H1 (cell line): ENCODE measurements at regions not wholly inside any gene's neighbourhood (a gene's known extent, or its start where the extent isn't known, plus 50 kb on each side); places are given as distances from the start of the nearest gene placed in this dataset.

Source experiments
- TF ChIP-seq, protein P1 (sequence below), 3 experiments: IDR thresholded peaks; 1 replicate in 2 of 3; 2 replicates in 1 of 3; pipeline versions ENCODE4 v1.5.1 to v1.6.1; 2011; ENCODE audit warnings: low read length in 3 of 3, mild to moderate bottlenecking in 3 of 3, inconsistent platforms in 2 of 3, low read depth in 1 of 3, moderate library complexity in 1 of 3; ENCODE audit not compliant: insufficient read depth in 1 of 3; ENCODE audit errors: control extremely low read depth in 1 of 3
- TF ChIP-seq, protein P2 (sequence below): IDR thresholded peaks from 2 replicates; pipeline ENCODE4 v1.6.1; 2011; ENCODE audit warnings: low read depth, mild to moderate bottlenecking, low read length; ENCODE audit not compliant: insufficient read depth

DNA sequence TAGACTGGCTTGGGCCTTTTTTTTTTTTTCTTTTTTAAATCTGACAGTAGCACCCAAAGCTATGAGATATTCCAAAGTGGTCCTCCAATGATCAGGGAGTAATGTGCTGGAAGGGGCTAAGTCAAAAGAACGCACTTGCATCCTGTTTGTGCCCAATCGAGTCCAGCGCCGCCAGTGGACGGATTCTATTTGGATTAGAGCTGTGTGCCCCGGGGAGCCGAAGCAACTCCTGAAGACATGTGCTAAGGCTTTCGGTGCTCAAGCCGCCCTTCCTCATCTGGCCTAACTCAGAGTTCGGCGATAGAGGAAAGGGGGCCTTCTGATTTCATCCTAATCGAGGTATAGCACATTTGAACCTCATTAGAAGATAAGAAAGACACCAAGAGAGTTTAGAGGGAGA is 147.8 kb upstream of the NECTIN1 start (continued):
- TF ChIP-seq, protein P1, sequence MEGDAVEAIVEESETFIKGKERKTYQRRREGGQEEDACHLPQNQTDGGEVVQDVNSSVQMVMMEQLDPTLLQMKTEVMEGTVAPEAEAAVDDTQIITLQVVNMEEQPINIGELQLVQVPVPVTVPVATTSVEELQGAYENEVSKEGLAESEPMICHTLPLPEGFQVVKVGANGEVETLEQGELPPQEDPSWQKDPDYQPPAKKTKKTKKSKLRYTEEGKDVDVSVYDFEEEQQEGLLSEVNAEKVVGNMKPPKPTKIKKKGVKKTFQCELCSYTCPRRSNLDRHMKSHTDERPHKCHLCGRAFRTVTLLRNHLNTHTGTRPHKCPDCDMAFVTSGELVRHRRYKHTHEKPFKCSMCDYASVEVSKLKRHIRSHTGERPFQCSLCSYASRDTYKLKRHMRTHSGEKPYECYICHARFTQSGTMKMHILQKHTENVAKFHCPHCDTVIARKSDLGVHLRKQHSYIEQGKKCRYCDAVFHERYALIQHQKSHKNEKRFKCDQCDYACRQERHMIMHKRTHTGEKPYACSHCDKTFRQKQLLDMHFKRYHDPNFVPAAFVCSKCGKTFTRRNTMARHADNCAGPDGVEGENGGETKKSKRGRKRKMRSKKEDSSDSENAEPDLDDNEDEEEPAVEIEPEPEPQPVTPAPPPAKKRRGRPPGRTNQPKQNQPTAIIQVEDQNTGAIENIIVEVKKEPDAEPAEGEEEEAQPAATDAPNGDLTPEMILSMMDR (IDR thresholded peaks at IDR 0.05; ENCODE audit: control extremely low read depth in 1 of 3, insufficient read depth in 1 of 3, low read depth in 1 of 3, low read length in 3 of 3), result no peak
- TF ChIP-seq, protein P2, sequence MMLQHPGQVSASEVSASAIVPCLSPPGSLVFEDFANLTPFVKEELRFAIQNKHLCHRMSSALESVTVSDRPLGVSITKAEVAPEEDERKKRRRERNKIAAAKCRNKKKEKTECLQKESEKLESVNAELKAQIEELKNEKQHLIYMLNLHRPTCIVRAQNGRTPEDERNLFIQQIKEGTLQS, result no peak
